ENCODE measurements at regions not wholly inside any gene's neighbourhood (a gene's known extent, or its start where the extent isn't known, plus 50 kb on each side); places are given as distances from the start of the nearest gene placed in this dataset.

- H3K4me3 ChIP-seq (ENCODE audit: insufficient read length, low read depth), result no peak overlapping the region
These were observed 417.6 kb downstream of the PCNX1 start for GRCh38 chr14:71324767-71325272.

GRCh38 chr14:71327691-71328090, 420.4 kb downstream of the PCNX1 start:
- DNase-seq (ENCODE audit: low read depth, low spot score), result no peak
- Histone ChIP-seq H3K36me3 (ENCODE audit: insufficient read depth, insufficient read length, low read length) (no peaks in the 10 kb centered on the region), H3K9ac (ENCODE audit: insufficient read length, low read depth) (no peak overlapping the region), H3K4me3 (ENCODE audit: insufficient read length, low read depth) (no peak overlapping the region), H3K9me3 (ENCODE audit: insufficient read depth, low read length) (no peaks in the 10 kb centered on the region), H3K4me1 (ENCODE audit: insufficient read depth, insufficient read length) (no peaks in the 10 kb centered on the region), H3K27me3 (ENCODE audit: insufficient read depth, insufficient read length) (no peaks in the 10 kb centered on the region)
- TF ChIP-seq YY1 (IDR thresholded peaks at IDR 0.05; ENCODE audit: insufficient read depth, insufficient read length) (no peak), ZNF274 (IDR thresholded peaks at IDR 0.05; ENCODE audit: low read depth, low read length) (no peak), SUZ12 (IDR thresholded peaks at IDR 0.05; ENCODE audit: extremely low read depth, insufficient read depth, insufficient read length) (no peak)

More at GRCh38 chr14:71324767-71325272, 417.6 kb downstream of the PCNX1 start:
- no peak overlapping the region for H3K9ac ChIP-seq (ENCODE audit: insufficient read length, low read depth)
- H3K4me1 ChIP-seq (ENCODE audit: insufficient read depth, insufficient read length), result no peaks in the 10 kb centered on the region
- no peaks in the 10 kb centered on the region for H3K9me3 ChIP-seq (ENCODE audit: insufficient read depth, low read length)
- TF ChIP-seq SUZ12 (IDR thresholded peaks at IDR 0.05; ENCODE audit: extremely low read depth, insufficient read depth, insufficient read length) (no peak), YY1 (IDR thresholded peaks at IDR 0.05; ENCODE audit: insufficient read depth, insufficient read length) (no peak), ZNF274 (IDR thresholded peaks at IDR 0.05; ENCODE audit: low read depth, low read length) (no peak)
- no peaks in the 10 kb centered on the region for H3K27me3 ChIP-seq (ENCODE audit: insufficient read depth, insufficient read length)
- DNase-seq (ENCODE audit: low read depth, low spot score), result no peak
- H3K36me3 ChIP-seq (ENCODE audit: insufficient read depth, insufficient read length, low read length), result no peaks in the 10 kb centered on the region

DNA sequence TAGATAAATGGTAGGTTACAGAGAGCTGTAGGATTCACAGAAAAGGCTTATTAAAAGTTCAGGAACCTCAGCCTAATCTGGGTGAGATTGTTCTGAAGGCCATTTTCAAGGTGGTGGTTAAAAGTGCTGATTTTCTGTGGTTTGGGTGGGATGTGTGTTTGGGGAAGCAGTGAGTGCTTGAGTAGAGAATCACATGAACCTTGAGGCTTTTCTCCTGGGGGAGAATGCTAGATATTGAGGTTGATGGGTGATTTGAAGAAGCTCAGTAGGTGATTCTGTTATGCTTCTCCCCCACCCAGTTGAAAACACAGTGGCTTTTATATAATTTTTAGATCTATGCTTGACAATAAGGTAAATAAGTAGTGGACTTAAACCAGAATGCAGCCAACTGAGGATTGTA, 420.9 kb downstream of the PCNX1 start:
- TF ChIP-seq ZNF274 (IDR thresholded peaks at IDR 0.05; ENCODE audit: low read depth, low read length), result no peak
- TF ChIP-seq YY1 (IDR thresholded peaks at IDR 0.05; ENCODE audit: insufficient read depth, insufficient read length), result no peak
- TF ChIP-seq SUZ12 (IDR thresholded peaks at IDR 0.05; ENCODE audit: extremely low read depth, insufficient read depth, insufficient read length), result no peak
- Histone ChIP-seq H3K4me1 (ENCODE audit: insufficient read depth, insufficient read length) (no peaks in the 10 kb centered on the region), H3K4me3 (ENCODE audit: insufficient read length, low read depth) (no peak overlapping the region), H3K9me3 (ENCODE audit: insufficient read depth, low read length) (no peaks in the 10 kb centered on the region), H3K36me3 (ENCODE audit: insufficient read depth, insufficient read length, low read length) (no peaks in the 10 kb centered on the region), H3K9ac (ENCODE audit: insufficient read length, low read depth) (no peak overlapping the region), H3K27me3 (ENCODE audit: insufficient read depth, insufficient read length) (no peaks in the 10 kb centered on the region)
- DNase-seq (ENCODE audit: low read depth, low spot score), result no peak

DNA sequence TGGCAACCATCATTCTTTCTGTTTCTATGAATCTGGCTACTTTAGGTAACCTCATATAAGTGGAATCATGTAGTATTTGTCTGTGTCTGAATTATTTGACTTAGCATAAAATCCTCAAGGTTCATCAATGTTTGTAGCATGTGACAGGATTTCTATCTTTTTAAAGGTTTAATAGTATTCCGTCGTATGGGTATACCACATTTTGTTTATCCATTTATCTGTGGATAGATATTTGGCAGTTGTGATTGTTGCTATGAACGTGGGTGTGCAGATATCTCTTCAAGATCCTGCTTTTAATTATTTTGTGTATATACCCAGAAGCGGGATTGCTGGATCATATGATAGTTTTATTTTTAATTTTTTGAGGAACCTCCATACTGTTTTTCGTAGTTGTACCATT, 421.7 kb downstream of the PCNX1 start:
- TF ChIP-seq ZNF274 (IDR thresholded peaks at IDR 0.05; ENCODE audit: low read depth, low read length) (no peak), SUZ12 (IDR thresholded peaks at IDR 0.05; ENCODE audit: extremely low read depth, insufficient read depth, insufficient read length) (no peak), YY1 (IDR thresholded peaks at IDR 0.05; ENCODE audit: insufficient read depth, insufficient read length) (no peak)
- H3K4me1 ChIP-seq (ENCODE audit: insufficient read depth, insufficient read length), result no peaks in the 10 kb centered on the region
- no peak for DNase-seq (ENCODE audit: low read depth, low spot score)
- no peak overlapping the region for H3K4me3 ChIP-seq (ENCODE audit: insufficient read length, low read depth)
- H3K9ac ChIP-seq (ENCODE audit: insufficient read length, low read depth), result no peak overlapping the region
- H3K9me3 ChIP-seq (ENCODE audit: insufficient read depth, low read length), result no peaks in the 10 kb centered on the region
- no peaks in the 10 kb centered on the region for H3K27me3 ChIP-seq (ENCODE audit: insufficient read depth, insufficient read length)
- no peaks in the 10 kb centered on the region for H3K36me3 ChIP-seq (ENCODE audit: insufficient read depth, insufficient read length, low read length)

DNA sequence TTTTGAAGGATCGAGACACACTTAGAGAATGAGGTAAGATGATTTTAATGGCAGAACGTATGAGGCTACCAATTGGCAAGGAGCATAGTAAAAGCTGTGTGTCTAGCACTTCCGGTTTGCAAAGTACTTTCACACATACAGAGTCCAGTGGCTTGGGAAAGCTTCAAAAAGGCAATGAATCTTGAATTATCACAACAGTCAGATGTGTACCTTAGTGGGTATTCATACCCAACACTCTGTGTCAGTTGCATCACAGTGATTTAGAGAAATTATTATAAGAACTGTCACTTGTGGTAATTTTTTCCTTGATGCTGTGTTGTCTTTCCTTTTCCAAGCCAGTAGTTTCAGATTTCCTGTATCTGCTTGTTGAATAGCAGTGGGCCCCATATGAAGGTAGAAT, 424.1 kb downstream of the PCNX1 start:
- Histone ChIP-seq H3K9me3 (ENCODE audit: insufficient read depth, low read length) (no peaks in the 10 kb centered on the region), H3K36me3 (ENCODE audit: insufficient read depth, insufficient read length, low read length) (no peaks in the 10 kb centered on the region), H3K4me3 (ENCODE audit: insufficient read length, low read depth) (no peak overlapping the region), H3K9ac (ENCODE audit: insufficient read length, low read depth) (no peak overlapping the region), H3K4me1 (ENCODE audit: insufficient read depth, insufficient read length) (no peaks in the 10 kb centered on the region), H3K27me3 (ENCODE audit: insufficient read depth, insufficient read length) (no peaks in the 10 kb centered on the region)
- no peak for DNase-seq (ENCODE audit: low read depth, low spot score)
- TF ChIP-seq ZNF274 (IDR thresholded peaks at IDR 0.05; ENCODE audit: low read depth, low read length), result no peak
- TF ChIP-seq SUZ12 (IDR thresholded peaks at IDR 0.05; ENCODE audit: extremely low read depth, insufficient read depth, insufficient read length), result no peak
- no peak for TF ChIP-seq YY1 (IDR thresholded peaks at IDR 0.05; ENCODE audit: insufficient read depth, insufficient read length)

GRCh38 chr14:71332476-71332875, 425.2 kb downstream of the PCNX1 start:
- Histone ChIP-seq H3K9me3 (ENCODE audit: insufficient read depth, low read length) (no peaks in the 10 kb centered on the region), H3K4me1 (ENCODE audit: insufficient read depth, insufficient read length) (no peaks in the 10 kb centered on the region), H3K36me3 (ENCODE audit: insufficient read depth, insufficient read length, low read length) (no peaks in the 10 kb centered on the region), H3K9ac (ENCODE audit: insufficient read length, low read depth) (no peak overlapping the region), H3K27me3 (ENCODE audit: insufficient read depth, insufficient read length) (no peaks in the 10 kb centered on the region), H3K4me3 (ENCODE audit: insufficient read length, low read depth) (no peak overlapping the region)
- TF ChIP-seq YY1 (IDR thresholded peaks at IDR 0.05; ENCODE audit: insufficient read depth, insufficient read length), result no peak
- DNase-seq (ENCODE audit: low read depth, low spot score), result no peak

- H3K27me3 ChIP-seq (ENCODE audit: insufficient read depth, insufficient read length), result no peaks in the 10 kb centered on the region
- no peak overlapping the region for H3K4me3 ChIP-seq (ENCODE audit: insufficient read length, low read depth)
- no peak overlapping the region for H3K9ac ChIP-seq (ENCODE audit: insufficient read length, low read depth)
- TF ChIP-seq ZNF274 (IDR thresholded peaks at IDR 0.05; ENCODE audit: low read depth, low read length) (no peak), YY1 (IDR thresholded peaks at IDR 0.05; ENCODE audit: insufficient read depth, insufficient read length) (no peak), SUZ12 (IDR thresholded peaks at IDR 0.05; ENCODE audit: extremely low read depth, insufficient read depth, insufficient read length) (no peak)
- H3K36me3 ChIP-seq (ENCODE audit: insufficient read depth, insufficient read length, low read length), result no peaks in the 10 kb centered on the region
- DNase-seq (ENCODE audit: low read depth, low spot score), result no peak
- H3K9me3 ChIP-seq (ENCODE audit: insufficient read depth, low read length), result no peaks in the 10 kb centered on the region
- no peaks in the 10 kb centered on the region for H3K4me1 ChIP-seq (ENCODE audit: insufficient read depth, insufficient read length)
These were observed 426.4 kb downstream of the PCNX1 start for GRCh38 chr14:71333705-71334104.
